ENCODE measurements at regions not wholly inside any gene's neighbourhood (a gene's known extent, or its start where the extent isn't known, plus 50 kb on each side); places are given as distances from the start of the nearest gene placed in this dataset.

DNA sequence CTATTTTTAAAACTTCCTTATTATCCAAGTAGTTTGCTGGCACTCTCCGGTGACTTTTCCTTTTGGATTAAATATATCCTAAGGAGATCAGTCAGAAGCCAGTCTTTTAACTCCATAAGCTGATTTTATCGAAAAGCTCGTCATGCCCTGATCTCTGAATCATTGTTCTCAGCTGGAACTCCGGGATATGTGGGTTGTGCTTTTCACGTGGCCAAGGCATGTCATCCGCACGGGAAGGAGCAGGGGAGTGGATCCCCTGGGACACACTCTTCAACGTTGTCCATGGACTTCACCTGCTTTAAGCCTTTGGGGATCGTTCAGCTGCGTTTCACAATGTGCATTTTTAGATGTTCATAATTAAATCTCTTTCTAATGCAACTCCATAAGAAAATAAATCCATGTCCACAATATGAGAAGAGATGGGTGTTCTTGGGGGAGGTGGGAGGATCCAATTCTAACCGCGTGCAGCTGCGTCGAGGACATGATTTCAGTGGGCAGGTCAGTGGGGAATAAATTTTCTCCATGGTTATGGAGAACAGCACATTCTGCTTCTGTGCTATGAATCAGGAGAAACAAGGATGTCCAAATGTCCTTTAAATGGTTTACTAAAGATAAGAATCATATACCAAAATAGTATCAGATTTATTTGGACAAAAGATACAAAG lies 229.5 kb upstream of the ADARB2 start:
- DNase-seq (no peak), ATAC-seq (ENCODE audit: poor library complexity) (no peak)
- intact Hi-C loops (cut with DNase I) = no loop called here

GRCh38 chr10:1964476-1964875 lies 227.2 kb upstream of the ADARB2 start:
- no peak for ATAC-seq (ENCODE audit: poor library complexity)
- DNase-seq = no peak
- intact Hi-C loops (cut with DNase I) = no loop called here

DNA sequence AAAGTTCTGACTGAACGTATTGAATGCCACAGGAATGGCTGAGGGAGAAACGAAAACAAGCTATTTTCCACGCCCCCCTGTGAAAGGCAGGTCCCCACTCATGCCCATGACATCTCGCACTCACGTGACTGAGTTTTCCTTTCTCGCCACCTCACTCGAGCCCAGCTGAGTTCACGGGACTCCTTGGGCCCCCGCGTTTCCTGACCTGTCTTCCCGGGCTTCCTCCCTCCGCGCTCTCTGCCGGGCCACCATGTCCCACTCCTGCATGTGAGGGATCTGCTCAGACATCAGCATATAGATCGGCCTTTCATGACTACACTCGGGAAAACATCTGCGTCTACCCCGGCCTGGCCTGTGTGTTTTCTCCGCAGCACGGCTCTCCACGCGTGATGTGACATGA lies 226.0 kb upstream of the ADARB2 start:
- ATAC-seq (ENCODE audit: poor library complexity) (no peak), DNase-seq (no peak)
- intact Hi-C loops (cut with DNase I) = no loop called here

DNA sequence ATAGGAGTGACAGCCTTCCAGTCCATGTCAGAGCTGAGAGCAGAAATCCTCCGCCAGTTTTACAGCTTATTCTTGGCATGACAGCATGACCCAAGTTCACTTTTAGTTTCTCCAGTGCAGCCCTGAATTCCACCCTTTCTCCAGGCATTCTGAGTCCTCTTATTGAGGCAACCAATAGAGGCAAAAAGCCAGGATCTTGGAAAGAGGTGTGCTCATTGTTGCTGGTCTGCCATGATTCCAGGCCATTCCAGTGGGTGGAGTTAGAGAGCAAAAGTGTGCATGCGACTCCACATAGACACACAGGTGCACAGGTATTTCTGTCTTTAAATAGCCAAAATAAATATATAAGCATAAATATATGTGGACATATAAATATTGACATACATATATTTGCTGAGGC lies 224.7 kb upstream of the ADARB2 start:
- ATAC-seq (ENCODE audit: poor library complexity) (no peak), DNase-seq (no peak)
- intact Hi-C loops (cut with DNase I) = no loop called here

GRCh38 chr10:1960982-1961381 lies 223.7 kb upstream of the ADARB2 start:
- DNase-seq (no peak), ATAC-seq (ENCODE audit: poor library complexity) (no peak)
- intact Hi-C loops (cut with DNase I) = no loop called here

DNA sequence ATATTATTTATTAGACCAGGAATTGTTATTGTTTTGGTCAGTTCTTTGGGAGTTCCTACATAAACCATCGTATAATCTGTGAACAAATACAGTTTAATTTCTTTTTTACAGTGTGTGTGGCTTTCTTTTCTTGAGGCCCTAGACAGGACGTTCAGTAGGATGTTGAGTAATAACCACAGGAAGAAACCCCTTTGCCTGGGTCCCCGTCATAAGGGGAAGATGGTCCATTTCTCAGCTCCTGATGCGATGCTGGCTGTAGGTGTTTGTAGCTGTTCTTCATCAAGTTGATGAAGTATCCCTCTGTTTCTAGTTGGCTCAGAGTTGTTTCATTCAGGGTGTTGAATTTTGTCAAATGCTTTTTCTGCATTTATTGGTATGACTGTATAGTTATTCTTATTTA lies 219.7 kb upstream of the ADARB2 start:
- DNase-seq (no peak), ATAC-seq (ENCODE audit: poor library complexity) (no peak)
- intact Hi-C loops (cut with DNase I) = no loop called here

DNA sequence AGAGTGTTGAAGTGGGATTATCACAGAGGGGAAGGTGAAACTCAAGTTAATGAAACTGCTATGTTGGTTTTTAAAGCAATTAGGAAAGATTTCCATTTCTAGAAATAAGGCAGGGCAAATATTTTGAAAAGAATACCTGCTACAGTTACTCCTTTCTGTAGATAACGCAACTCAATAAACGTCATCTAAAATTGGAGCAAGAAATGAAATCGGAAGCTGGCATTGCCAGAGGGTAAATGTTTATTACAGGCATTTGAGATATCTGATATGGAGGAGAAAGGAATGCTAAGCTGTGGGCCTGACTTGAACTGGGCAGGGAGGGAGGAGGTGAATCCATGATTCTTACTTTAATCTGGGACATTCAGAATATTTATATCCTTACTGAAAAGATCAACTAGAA lies 217.0 kb upstream of the ADARB2 start:
- DNase-seq (no peak), ATAC-seq (ENCODE audit: poor library complexity) (no peak)
- intact Hi-C loops (cut with DNase I) = no loop called here

- ATAC-seq (ENCODE audit: poor library complexity) = no peak
- no peak for DNase-seq
- intact Hi-C loops (cut with DNase I) = no loop called here
Measured at GRCh38 chr10:1952126-1953095, 215.1 kb upstream of the ADARB2 start.

GRCh38 chr10:1950803-1951495 lies 213.6 kb upstream of the ADARB2 start:
- ATAC-seq (ENCODE audit: poor library complexity) = no peak
- no peak for DNase-seq
- intact Hi-C loops (cut with DNase I) = no loop called here

DNA sequence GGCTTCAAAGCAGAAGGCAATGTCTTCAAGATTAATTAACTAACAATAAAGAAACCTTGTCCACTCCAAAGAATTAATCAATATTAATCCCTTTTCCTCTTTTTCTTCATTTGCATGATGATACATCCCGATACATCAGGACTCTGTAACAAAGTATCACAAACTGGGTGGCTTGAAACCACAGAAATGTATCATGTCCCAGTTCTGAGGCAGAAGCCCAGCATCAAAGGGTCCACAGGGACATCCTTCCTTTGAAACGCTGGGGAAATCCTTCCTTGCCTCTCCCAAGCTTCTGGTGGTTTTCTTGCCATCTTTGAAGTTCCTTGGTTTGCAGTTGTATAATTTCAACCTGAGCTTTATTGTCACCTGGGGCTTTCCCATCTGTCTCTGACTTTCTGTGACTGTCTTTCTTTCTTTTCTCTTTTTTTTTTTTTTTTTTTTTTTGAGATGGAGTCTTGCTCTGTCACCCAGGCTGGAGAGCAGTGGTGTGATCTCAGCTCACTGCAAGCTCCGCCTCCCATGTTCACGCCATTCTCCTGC lies 210.2 kb upstream of the ADARB2 start:
- no peak for DNase-seq
- no peak for ATAC-seq (ENCODE audit: poor library complexity)
- intact Hi-C loops (cut with DNase I) = no loop called here

GRCh38 chr10:1944487-1944886 lies 207.2 kb upstream of the ADARB2 start:
- no peak for DNase-seq
- intact Hi-C loops (cut with DNase I) = no loop called here
- ATAC-seq (ENCODE audit: poor library complexity) = no peak

DNA sequence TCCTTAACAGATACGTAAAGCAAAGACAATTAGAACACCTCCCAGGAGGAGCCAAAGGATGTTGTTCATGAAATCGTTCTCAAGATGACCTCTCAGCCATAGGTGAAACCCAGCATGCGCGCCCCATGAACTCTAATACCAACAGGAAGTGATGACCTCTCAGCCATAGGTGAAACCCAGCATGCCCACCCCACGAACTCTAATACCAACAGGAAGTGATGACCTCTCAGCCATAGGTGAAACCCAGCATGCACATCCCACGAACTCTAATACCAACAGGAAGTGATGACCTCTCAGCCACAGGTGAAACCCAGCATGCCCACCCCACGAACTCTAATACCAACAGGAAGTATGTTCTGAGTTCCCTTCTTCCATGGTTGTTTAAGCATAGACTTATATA lies 205.2 kb upstream of the ADARB2 start:
- intact Hi-C loops (cut with DNase I) = no loop called here
- ATAC-seq (ENCODE audit: poor library complexity) (no peak), DNase-seq (no peak)

DNA sequence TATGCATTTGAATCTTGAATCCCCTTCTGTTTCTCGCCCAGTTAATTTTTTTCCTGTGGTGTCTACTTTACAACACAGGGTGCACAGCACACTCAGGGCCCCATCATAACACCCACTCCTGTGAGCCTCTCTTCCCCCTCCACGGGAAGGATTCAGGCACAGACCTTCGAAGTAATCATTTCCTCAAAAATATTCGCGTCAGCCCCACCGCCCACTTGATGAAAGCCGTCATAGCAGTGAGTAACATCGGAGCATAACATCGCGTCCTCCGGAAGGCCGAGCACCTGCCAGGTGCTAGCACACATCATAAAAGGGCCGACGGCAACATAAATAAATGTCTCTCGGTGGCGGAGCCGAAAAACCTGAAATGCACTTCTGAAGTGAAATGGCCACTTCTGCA lies 201.7 kb upstream of the ADARB2 start:
- no peak for DNase-seq
- ATAC-seq (ENCODE audit: poor library complexity) = no peak
- intact Hi-C loops (cut with DNase I) = no loop called here

GRCh38 chr10:1938317-1938716 lies 201.0 kb upstream of the ADARB2 start:
- DNase-seq (no peak), ATAC-seq (ENCODE audit: poor library complexity) (no peak)
- intact Hi-C loops (cut with DNase I) = no loop called here

DNA sequence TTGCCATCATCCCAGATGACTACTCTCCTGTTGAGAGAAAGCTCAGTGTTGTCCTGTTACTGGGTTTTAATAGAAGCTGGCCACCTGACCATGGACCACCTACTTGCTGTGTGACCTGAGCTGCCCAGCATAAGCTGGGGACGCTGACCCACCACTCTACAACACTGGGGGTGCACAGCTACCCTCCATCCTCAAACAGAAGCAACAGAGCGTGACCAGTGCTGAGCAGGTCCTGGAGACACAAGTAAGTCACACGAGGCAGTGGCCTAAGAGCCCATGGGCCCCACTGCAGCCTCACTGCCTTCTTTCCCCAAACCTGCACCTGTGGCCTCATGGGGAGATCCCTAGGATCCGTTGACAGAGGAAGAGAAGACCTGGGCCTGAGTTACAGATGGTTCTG lies 198.6 kb upstream of the ADARB2 start:
- intact Hi-C loops (cut with DNase I) = no loop called here
- ATAC-seq (ENCODE audit: poor library complexity) (no peak), DNase-seq (no peak)

DNA sequence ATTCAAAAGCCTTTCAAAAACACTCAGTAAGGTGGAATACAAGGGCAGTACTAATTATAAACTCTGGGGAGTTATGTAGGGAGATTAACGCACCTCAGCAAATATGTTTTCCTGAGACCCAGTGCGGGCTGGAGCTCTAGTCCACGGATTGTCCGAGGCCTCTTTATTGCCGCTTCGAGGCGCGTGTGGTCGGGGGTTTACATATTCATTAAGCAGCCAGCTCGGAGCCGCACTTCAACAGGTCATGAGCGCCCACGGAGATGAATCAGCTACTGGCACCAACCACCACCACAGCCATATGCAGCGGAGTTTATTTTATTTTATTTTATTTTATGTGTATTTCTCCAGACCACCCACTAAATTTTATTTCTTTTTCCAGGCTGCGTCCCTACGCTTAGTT lies 195.9 kb upstream of the ADARB2 start:
- DNase-seq (no peak), ATAC-seq (ENCODE audit: poor library complexity) (no peak)
- intact Hi-C loops (cut with DNase I) = no loop called here

GRCh38 chr10:1932692-1933094 lies 195.4 kb upstream of the ADARB2 start:
- intact Hi-C loops (cut with DNase I) = no loop called here
- DNase-seq (no peak), ATAC-seq (ENCODE audit: poor library complexity) (no peak)

- no peak for ATAC-seq (ENCODE audit: poor library complexity)
- DNase-seq = no peak
- intact Hi-C loops (cut with DNase I) = no loop called here
Measured at GRCh38 chr10:1928606-1929005, 191.3 kb upstream of the ADARB2 start.

- ATAC-seq (ENCODE audit: poor library complexity) = no peak
- no peak for DNase-seq
- intact Hi-C loops (cut with DNase I) = no loop called here
Measured at GRCh38 chr10:1923998-1924397, 186.7 kb upstream of the ADARB2 start.

DNA sequence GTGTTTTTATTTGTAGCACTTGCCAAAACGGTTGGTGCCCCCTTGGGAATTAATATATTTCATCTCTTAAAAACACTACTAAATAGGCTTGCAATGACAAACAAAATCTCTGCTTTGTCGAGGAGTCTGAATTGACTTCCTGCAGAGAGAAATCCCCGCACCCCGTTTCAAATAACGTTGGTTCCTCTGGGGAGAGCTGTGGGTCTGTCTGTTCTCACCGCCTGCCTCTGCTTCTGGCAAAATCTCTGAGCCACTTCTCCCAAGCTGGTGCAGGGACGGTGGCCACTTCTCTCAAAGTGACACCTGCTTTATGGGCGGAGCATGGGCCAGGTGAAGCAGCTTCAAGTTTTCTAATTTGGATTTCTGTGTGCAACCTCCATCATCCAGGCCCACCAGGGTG lies 186.3 kb upstream of the ADARB2 start:
- intact Hi-C loops (cut with DNase I) = no loop called here
- ATAC-seq (ENCODE audit: poor library complexity) = no peak
- DNase-seq = no peak
